ENCODE measurements at regions not wholly inside any gene's neighbourhood (a gene's known extent, or its start where the extent isn't known, plus 50 kb on each side); places are given as distances from the start of the nearest gene placed in this dataset.

DNA sequence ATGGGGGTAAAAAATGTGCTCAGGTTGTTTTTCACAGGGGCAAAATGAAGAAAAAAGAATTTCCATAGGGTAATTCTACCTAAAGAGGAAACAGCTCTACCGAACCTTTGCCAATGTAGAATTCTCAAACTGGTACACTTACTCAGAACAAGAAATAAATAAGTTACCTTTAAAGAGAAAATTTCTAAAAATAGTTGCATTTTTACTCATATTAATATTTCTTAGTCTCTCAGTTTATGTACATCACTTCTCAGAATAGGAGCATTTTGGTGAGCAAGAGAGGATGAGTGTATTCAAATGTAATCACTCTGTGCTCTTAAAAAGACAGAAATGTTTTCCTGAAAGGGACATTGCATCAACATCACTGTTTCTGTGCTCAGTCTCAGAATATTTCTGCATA, 574.7 kb upstream of the SLC8A1 start:
- TF ChIP-seq, protein P1, sequence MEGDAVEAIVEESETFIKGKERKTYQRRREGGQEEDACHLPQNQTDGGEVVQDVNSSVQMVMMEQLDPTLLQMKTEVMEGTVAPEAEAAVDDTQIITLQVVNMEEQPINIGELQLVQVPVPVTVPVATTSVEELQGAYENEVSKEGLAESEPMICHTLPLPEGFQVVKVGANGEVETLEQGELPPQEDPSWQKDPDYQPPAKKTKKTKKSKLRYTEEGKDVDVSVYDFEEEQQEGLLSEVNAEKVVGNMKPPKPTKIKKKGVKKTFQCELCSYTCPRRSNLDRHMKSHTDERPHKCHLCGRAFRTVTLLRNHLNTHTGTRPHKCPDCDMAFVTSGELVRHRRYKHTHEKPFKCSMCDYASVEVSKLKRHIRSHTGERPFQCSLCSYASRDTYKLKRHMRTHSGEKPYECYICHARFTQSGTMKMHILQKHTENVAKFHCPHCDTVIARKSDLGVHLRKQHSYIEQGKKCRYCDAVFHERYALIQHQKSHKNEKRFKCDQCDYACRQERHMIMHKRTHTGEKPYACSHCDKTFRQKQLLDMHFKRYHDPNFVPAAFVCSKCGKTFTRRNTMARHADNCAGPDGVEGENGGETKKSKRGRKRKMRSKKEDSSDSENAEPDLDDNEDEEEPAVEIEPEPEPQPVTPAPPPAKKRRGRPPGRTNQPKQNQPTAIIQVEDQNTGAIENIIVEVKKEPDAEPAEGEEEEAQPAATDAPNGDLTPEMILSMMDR (IDR thresholded peaks at IDR 0.05): no peak
- TF ChIP-seq EZH2 (IDR thresholded peaks at IDR 0.05): no peak
- TF ChIP-seq EZH2phosphoT487 (IDR thresholded peaks at IDR 0.05): no peak

Measured in neural progenitor cell (in vitro differentiated cells).